GM18909 (cell line): ENCODE measurements at regions not wholly inside any gene's neighbourhood (a gene's known extent, or its start where the extent isn't known, plus 50 kb on each side); places are given as distances from the start of the nearest gene placed in this dataset.
"Not testable (repeated sequence)": the region's sequence is repeated elsewhere in the genome, so short reads cannot be mapped to it uniquely, and the experiment has no call there.

ENCODE experiments used
- ATAC-seq: cut with Tn5 transposase; IDR thresholded peaks from one replicate; pipeline ENCODE4 v1.9.1; 2021; ENCODE audit warnings: mild to moderate bottlenecking; ENCODE audit not compliant: unreplicated experiment, poor library complexity

GRCh38 chr4:129950217-129950616 lies 854.3 kb downstream of the C4orf33 start:
- ATAC-seq: no peak

GRCh38 chr4:129966175-129966574 lies 870.2 kb downstream of the C4orf33 start:
- ATAC-seq: peak; percentile 57

DNA sequence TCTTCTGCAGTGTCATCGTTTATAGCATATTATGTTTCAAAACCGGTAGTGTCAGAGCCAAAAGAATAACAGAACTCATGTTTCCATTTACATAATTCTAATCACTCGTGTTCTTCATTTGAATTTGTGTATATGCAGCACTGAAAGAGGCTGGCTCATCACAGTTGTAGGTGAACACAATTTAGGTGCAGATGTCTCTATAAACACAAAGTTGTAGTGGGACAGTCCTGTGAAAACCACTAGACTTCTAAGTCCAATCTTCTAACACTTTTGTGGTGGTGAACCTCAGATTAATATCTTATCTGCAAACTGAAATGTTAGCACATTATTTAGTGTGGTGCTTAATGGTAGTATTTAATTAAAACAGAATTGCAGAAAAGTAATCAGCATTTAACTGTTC lies 872.4 kb downstream of the C4orf33 start:
- no peak for ATAC-seq

DNA sequence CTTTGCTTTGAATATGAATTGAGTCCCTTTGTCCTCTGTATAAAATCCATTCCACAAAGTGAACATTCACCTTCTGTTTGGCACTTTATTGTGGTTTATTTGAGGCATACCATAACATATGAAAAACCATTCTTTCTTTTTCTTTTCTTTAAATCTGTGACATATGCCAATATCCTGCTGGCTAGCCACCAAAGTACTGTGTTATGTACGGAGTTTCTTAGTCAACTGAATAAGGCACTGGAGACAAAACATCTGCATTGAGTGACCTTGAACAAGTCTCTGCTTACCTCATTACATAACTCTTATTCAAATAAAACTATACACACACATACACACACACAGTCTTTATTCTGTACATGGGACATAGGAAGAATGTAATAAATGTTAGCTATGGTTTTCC lies 872.8 kb downstream of the C4orf33 start:
- ATAC-seq: no peak

DNA sequence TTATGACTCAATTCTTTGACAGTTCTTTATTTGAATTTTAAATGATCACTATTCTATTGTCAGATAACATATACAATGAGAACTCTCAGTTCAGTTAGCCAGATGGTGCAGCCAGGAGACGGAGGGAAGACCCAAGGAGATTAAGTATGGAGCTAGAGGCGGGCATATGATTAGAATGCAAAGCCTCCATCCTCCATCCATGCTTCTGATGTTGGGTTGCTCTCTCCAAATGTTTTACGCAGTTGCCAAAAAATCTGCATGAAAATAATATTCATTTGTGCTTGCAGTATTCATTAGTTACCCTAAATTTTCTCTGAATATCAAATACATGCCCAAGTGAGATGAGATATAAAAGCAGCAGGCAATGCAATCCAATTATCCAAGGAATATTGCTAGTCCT lies 874.8 kb downstream of the C4orf33 start:
- ATAC-seq: no peak

- ATAC-seq: no peak
These were observed 875.5 kb downstream of the C4orf33 start for GRCh38 chr4:129971419-129971818.

DNA sequence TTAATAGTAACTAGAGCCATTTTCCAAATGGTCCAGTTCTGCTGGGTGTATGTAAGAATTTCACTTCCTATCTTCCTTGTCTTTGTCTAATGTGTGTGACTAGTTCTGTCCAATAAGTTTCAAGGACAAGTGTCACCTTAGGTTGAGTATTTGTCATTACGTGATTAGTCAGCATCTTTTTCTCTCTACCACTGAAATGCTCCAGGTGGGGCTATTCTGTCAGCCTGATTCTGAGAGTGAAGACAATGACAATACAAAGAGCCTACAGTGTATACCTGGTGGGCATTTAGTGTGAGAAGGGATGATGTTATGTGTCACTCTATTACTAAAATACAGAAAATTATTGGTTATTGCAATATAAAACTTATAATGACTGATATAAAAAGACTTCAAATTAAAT lies 876.3 kb downstream of the C4orf33 start:
- ATAC-seq: no peak

DNA sequence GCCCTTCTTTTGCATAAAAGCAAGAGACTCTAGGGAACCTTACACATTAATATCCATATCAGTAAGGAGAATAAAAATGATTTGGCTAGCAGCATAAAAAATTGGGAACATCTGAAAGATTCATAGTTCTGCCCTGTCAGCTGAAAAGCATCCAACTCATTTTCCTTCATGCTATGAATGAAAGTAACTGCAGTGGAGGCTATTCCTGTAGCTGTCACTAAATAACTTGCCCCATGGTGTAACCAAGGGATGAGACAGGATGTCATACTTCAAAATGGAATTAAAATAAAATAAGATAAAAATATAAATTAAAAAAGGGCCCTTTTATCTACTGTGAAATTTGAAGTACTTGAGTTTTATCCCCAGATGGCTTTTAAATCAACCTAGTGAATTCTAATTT lies 878.8 kb downstream of the C4orf33 start:
- ATAC-seq: no peak

DNA sequence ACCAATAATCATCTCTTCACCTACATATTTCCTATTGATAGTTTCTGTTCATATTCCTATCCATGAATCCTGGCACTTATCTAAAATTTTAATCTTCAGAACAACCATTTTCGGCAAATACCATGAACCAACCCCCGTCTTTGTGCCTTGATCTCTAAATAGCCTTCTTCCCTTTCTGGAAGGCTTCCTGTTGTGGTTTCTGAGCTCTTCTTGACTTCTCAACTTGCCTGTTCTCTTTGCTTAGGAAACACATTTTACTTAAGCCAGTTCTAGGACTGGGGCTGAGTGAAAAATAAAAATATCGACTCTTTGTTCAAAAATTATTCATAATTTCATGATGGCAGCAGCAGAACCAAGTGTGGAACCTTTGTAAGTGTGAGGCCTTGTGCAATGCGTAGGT lies 882.4 kb downstream of the C4orf33 start:
- no peak for ATAC-seq

DNA sequence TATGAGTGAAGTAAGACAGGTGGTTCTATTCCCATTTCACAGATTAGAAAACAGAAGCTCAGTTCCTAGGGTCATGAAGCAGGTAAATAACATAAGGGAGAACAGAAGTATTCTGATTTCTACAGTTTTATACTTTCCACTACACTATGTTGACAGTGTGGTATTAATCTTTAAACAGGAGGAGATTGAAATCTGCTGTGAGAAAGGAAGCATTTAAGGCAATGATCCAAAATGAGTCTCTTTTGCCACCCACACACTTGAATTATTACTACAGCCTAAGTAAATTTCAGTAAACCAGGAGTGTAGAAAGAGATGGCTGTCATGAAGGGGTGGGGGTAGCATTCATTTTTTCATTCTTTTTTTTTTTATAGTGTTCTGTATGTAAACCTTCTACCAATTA lies 893.0 kb downstream of the C4orf33 start:
- no peak for ATAC-seq

DNA sequence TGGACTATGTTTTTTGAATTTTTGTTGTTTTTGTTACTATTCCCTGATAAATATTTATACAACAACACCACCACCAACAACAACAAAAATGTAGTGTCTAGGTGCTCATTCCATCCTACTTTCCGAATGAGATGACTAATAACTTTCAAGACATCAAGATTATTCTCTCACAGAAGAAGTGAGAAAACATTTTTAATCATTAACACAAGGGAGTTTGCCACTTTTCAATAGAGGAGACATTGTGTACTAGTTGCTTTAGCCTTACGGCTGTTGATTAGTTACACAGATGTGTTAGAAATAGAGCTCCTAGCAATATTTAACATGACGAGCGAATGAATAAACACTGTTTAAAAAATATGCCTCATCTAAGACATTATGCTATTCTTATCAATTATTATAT lies 898.8 kb downstream of the C4orf33 start:
- ATAC-seq: peak; percentile 91

- ATAC-seq: no peak
These were observed 902.6 kb downstream of the C4orf33 start for GRCh38 chr4:129998436-129999150.

GRCh38 chr4:129999156-129999555 lies 903.2 kb downstream of the C4orf33 start:
- no peak for ATAC-seq

DNA sequence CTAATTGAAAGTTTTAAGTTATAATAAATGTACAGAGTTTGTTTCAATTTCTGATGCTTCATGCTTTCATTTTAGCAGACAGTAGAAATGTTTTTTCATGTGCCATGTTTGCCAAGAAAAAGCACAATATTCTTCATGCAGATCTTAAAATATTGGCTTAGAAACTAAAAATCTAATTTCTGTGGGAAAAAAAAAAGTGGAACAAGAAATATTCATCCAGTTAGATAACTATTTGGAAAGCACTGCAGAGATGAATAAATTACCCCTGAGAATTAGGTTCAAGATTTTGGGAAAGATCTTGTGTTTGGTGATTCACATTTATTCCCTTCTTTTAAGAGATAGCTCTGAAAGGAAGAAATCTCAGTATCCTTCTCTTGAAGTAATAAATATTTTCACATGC lies 912.5 kb downstream of the C4orf33 start:
- ATAC-seq: no peak

DNA sequence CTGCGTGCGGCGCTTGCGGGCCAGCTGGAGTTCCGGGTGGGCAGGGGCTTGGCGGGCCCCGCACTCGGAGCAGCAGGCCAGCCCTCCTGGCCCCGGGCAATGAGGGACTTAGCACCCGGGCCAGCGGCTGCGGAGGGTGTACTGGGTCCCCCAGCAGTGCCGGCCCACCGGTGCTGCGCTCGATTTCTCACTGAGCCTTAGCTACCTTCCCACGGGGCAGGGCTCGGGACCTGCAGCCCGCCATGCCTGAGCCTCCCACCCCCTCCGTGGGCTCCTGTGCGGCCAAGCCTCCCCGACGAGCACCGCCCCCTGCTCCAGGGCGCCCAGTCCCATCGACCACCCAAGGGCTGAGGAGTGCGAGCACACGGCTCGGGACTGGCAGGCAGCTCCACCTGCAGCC lies 916.9 kb downstream of the C4orf33 start:
- ATAC-seq: not testable (repeated sequence)

GRCh38 chr4:130021706-130022105 lies 925.8 kb downstream of the C4orf33 start:
- no peak for ATAC-seq

DNA sequence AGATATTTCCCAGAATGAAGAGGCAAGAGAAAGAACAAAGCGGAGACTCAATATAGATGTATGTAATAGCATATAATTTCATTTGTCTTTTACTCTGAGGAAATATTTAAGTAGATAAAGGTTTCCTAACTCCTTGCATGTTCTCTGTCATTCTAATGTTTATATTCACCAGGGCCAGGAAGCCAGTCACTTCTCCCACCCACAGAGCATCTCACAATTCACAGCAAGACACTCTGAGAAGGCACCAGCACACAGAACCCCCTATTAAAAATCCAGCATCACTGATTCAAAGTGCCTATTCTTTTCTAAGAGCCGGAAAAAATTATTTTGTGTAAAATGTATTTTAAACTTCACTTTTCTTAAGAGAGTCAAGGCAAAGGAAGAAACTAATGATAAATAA lies 927.1 kb downstream of the C4orf33 start:
- no peak for ATAC-seq

DNA sequence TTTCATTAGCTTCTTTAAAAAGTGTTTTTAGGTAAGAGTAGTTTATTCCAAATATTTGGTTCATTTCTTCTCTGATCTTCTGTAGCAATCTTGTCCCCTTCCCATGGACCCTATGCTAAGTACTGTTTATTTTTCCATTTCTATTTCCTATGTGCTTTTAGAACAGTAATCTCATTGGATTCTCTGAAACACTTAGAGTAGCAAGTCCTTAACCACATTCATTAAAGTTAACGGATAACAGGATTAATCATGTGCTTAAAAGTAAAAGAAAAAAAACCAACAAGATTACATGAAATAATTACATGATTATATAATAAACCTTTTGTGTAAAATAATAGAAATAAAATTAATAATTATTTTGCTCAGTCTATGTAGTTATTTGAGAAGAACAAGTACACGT lies 929.7 kb downstream of the C4orf33 start:
- no peak for ATAC-seq

DNA sequence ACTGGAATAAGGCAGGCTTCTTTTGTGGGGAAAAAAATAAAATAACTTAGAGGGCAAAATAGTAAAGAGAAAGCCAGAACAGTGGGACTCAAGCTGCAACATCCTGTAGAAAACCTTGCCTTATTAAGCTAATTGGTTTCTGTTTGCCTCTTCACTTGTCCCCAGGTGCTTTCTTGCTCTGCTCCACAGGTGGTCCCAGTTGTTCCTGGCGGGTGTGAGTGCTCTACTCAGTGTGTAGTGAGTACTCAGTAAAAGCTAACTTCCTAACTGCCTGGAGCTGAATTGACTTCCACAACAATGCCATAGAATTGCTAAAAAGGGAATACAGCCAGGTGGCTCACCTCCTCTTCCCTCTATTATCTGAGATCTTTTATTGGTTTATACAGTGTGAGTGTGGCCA lies 930.2 kb downstream of the C4orf33 start:
- ATAC-seq: no peak

- no peak for ATAC-seq
These were observed 932.0 kb downstream of the C4orf33 start for GRCh38 chr4:130027973-130028372.

DNA sequence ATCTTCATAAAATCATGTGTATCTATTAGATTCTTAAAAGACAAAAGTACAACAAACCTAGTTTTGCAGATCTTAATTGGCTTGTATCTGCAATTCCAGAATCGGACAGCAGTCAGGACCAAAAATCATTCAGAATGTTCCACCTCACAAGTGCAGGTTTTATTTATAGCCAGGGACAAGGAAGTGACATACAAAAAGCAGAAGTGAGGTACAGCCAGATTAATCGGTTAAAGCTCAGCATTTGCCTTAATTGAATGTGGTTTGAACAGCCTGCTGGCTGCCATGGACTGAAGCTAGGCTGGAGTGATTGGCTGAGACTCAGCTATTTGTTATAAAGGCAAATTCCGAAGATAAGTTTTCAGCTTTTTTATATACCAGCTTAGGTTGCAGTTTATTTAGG lies 932.6 kb downstream of the C4orf33 start:
- peak; percentile 95 for ATAC-seq

DNA sequence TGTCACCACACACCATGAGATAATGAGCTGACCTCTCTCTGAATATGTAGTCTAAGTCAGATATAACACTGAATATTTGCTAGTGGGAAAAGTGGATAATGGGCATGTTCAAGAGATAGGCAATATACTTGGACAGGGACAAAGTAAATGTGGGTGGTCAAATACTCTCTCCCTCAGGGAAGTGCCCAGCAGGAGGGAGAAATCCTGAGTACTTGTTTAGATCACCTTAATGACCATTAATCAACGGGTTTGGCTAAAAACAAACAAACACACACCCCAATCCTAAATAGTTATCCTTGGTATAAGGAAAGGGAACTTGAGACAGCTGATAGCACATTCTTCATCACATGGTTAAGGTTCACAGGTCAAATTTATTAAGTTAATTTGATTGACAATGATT lies 933.5 kb downstream of the C4orf33 start:
- ATAC-seq: no peak

GRCh38 chr4:130031858-130032257 lies 935.9 kb downstream of the C4orf33 start:
- no peak for ATAC-seq
